Endothelial cell (in vitro differentiated cells): ENCODE measurements at regions not wholly inside any gene's neighbourhood (a gene's known extent, or its start where the extent isn't known, plus 50 kb on each side); places are given as distances from the start of the nearest gene placed in this dataset.

Source experiments
- DNase-seq: peaks from one replicate; pipeline ENCODE4 v3.0.0; 2021; ENCODE audit warnings: low spot score
- H3K27ac Mint-ChIP-seq: one replicate; pipeline ENCODE4 v1.8.0; 2021; ENCODE audit warnings: mixed read lengths, inconsistent platforms; ENCODE audit not compliant: unreplicated experiment
- H3K27me3 Mint-ChIP-seq: one replicate; pipeline ENCODE4 v1.8.0; 2021; ENCODE audit warnings: mild to moderate bottlenecking, moderate library complexity, mixed read lengths, inconsistent platforms; ENCODE audit not compliant: unreplicated experiment
- H3K36me3 Mint-ChIP-seq: one replicate; pipeline ENCODE4 v1.8.0; 2021; ENCODE audit warnings: mild to moderate bottlenecking, low read depth, mixed read lengths, inconsistent platforms; ENCODE audit not compliant: unreplicated experiment
- H3K4me1 Mint-ChIP-seq: one replicate; pipeline ENCODE4 v1.8.0; 2021; ENCODE audit warnings: mild to moderate bottlenecking, mixed read lengths, inconsistent platforms; ENCODE audit not compliant: unreplicated experiment
- H3K4me3 Mint-ChIP-seq: one replicate; pipeline ENCODE4 v1.8.0; 2021; ENCODE audit warnings: mild to moderate bottlenecking, mixed read lengths, inconsistent platforms; ENCODE audit not compliant: unreplicated experiment
- H3K9me3 Mint-ChIP-seq: one replicate; pipeline ENCODE4 v1.8.0; 2021; ENCODE audit warnings: mixed read lengths, inconsistent platforms; ENCODE audit not compliant: unreplicated experiment
- TF ChIP-seq, protein P1 (sequence below): fragments of 200-600 bp; sonication (generic); IDR thresholded peaks from one replicate; pipeline ENCODE4 v1.5.0; 2021; ENCODE audit warnings: antibody characterized with exemption; ENCODE audit not compliant: unreplicated experiment

DNA sequence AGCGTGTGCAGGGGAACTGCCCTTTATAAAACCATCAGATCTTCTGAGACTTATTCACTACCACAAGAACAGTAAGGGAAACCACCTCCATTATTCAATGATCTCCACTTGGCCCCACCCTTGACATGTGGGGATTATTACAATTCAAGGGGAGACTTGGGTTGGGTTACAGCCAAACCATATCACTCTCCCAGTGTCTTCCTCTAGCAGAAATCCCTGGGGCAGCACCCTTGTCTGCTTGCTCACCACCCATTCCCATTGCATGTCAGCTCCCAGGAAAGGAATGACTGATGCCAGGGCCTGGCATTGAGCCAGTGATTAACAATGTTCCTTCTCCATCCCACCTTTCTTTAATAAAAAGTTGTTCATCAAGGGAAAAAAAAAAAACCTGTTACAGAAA, 199.0 kb downstream of the IRX1 start:
- TF ChIP-seq, protein P1, sequence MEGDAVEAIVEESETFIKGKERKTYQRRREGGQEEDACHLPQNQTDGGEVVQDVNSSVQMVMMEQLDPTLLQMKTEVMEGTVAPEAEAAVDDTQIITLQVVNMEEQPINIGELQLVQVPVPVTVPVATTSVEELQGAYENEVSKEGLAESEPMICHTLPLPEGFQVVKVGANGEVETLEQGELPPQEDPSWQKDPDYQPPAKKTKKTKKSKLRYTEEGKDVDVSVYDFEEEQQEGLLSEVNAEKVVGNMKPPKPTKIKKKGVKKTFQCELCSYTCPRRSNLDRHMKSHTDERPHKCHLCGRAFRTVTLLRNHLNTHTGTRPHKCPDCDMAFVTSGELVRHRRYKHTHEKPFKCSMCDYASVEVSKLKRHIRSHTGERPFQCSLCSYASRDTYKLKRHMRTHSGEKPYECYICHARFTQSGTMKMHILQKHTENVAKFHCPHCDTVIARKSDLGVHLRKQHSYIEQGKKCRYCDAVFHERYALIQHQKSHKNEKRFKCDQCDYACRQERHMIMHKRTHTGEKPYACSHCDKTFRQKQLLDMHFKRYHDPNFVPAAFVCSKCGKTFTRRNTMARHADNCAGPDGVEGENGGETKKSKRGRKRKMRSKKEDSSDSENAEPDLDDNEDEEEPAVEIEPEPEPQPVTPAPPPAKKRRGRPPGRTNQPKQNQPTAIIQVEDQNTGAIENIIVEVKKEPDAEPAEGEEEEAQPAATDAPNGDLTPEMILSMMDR, result no peak
- Mint-ChIP-seq H3K27me3 (peaks cover 2% of the 10 kb centered on the region), H3K9me3 (no peaks in the 10 kb centered on the region), H3K4me3 (no peak overlapping the region), H3K27ac (no peak overlapping the region), H3K36me3 (no peaks in the 10 kb centered on the region), H3K4me1 (no peaks in the 10 kb centered on the region)
- no peak for DNase-seq

DNA sequence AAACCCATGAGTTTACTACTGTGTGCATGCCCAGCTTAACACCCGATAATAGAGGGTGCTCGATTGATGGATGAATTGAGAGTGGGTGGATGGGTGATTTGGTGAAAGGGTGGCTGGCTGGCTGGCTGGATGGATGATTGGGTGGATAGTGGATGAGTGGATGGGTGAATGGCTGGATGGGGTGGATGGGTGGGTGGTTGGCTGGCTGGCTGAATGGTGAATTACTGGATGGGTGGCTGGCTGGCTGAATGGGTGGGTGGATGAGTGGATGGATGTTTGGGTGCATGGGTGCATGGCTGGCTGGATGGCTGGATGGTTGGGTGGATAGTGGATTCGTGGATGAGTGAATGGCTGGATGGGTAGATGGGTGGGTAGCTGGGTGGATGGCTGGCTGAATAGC, 201.1 kb downstream of the IRX1 start:
- Mint-ChIP-seq H3K4me1 (no peaks in the 10 kb centered on the region), H3K27ac (no peak overlapping the region), H3K27me3 (peaks cover 5% of the 10 kb centered on the region), H3K4me3 (no peak overlapping the region), H3K9me3 (no peaks in the 10 kb centered on the region), H3K36me3 (no peaks in the 10 kb centered on the region)
- TF ChIP-seq, protein P1, result no peak
- no peak for DNase-seq

DNA sequence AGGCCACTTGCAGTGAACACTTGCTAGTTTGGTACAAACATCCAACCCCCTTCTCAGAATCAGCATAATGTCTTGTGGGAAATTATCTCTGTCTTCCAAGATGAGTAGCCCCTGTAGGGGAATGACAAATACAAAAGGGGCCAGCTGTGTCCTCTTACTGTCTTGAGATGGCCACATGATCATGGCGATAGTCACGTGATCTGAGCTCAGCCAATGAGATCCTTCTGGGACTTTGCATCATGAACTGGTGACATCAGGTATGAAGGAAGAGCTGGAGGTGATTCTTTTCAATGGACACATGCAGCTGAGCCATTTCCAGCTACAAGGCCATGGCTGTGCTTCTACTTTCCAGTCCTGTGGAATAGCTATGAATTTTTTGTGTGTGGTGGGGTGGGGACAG, 206.3 kb downstream of the IRX1 start:
- H3K9me3 Mint-ChIP-seq, result no peaks in the 10 kb centered on the region
- no peaks in the 10 kb centered on the region for H3K36me3 Mint-ChIP-seq
- H3K27ac Mint-ChIP-seq, result no peak overlapping the region
- TF ChIP-seq, protein P1, result no peak
- H3K4me1 Mint-ChIP-seq, result no peaks in the 10 kb centered on the region
- DNase-seq, result no peak
- peaks cover 5% of the 10 kb centered on the region for H3K27me3 Mint-ChIP-seq
- H3K4me3 Mint-ChIP-seq, result no peak overlapping the region

DNA sequence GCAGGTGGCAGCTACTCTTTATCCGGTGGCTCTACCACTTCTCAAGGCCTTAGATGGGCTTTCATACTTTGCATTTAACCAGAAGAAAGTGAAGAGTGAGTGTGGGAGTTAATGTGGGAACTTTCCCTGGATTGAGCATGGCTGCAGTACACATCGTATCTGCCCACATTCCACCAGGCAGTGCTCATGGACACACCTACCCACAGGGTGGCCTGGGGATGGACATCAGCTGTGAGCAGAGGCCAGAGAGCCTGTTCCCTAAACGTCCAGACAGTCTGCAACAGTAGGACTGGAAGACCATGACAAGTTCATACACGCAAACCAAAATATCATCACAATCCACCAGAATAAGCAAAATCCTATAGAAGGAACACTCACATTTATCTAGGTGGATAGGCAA, 213.8 kb downstream of the IRX1 start:
- H3K27me3 Mint-ChIP-seq, result peaks cover 1% of the 10 kb centered on the region
- no peaks in the 10 kb centered on the region for H3K9me3 Mint-ChIP-seq
- H3K36me3 Mint-ChIP-seq, result no peaks in the 10 kb centered on the region
- no peak overlapping the region for H3K4me3 Mint-ChIP-seq
- no peaks in the 10 kb centered on the region for H3K4me1 Mint-ChIP-seq
- TF ChIP-seq, protein P1, result no peak
- H3K27ac Mint-ChIP-seq, result no peak overlapping the region
- no peak for DNase-seq

DNA sequence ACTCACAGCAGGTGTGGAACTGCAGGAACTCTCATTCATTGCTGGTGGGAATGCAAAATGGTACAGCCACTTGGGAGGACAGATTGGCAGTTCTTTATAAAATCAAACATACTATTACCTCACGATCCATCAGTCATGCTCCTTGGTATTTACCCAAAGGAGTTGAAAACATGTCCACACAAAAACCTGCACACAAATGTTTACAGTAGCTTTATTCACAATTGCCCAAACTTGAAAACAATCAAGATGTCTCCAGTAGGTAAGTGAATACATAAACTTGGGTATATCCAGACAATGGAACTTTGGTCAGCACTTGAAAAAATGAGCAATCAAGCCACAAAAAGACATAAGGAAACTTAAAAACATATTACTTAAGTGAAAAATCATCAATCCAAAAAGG, 215.5 kb downstream of the IRX1 start:
- H3K36me3 Mint-ChIP-seq, result no peaks in the 10 kb centered on the region
- no peak overlapping the region for H3K27ac Mint-ChIP-seq
- no peaks in the 10 kb centered on the region for H3K9me3 Mint-ChIP-seq
- peaks cover 1% of the 10 kb centered on the region for H3K27me3 Mint-ChIP-seq
- TF ChIP-seq, protein P1, result no peak
- DNase-seq, result no peak
- no peaks in the 10 kb centered on the region for H3K4me1 Mint-ChIP-seq
- no peak overlapping the region for H3K4me3 Mint-ChIP-seq
